KBM-7 (cell line): ENCODE measurements at regions not wholly inside any gene's neighbourhood (a gene's known extent, or its start where the extent isn't known, plus 50 kb on each side); places are given as distances from the start of the nearest gene placed in this dataset.

Experiments used
- DNase-seq: peaks from one replicate; pipeline ENCODE4 v3.0.0-alpha.2; 2015
- in situ Hi-C: fragments of 300-500 bp; cut with MboI; formaldehyde crosslinking; loops from 2 replicates; pipeline ENCODE4 v1.14.3; 2020; ENCODE audit warnings: low sequenced_read_pairs, low pct_unique_long_range_greater_than_20kb, mixed read lengths

DNA sequence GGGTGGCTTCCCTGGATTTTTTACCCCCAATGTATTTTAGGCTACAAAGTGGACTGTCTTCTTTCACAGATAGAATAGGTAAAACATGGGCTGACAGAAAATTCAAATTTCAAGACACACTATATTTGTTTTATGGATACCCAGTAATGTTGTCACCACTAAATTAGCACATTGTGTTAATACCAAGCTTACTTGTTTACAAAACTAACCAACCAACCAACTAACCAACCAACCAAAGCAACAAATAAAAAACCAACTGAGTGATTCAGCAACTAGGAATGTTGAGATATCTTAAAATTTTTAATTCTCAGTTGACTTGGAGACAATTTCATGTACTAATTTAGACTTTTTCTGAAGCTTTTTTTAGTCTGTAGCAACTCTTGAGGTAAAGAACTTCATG, 69.3 kb upstream of the CTSC start:
- no peak for DNase-seq
- in situ Hi-C loops = no loop called here

- in situ Hi-C loops = no loop called here
Measured at GRCh38 chr11:88405853-88406252, 68.3 kb upstream of the CTSC start.

DNA sequence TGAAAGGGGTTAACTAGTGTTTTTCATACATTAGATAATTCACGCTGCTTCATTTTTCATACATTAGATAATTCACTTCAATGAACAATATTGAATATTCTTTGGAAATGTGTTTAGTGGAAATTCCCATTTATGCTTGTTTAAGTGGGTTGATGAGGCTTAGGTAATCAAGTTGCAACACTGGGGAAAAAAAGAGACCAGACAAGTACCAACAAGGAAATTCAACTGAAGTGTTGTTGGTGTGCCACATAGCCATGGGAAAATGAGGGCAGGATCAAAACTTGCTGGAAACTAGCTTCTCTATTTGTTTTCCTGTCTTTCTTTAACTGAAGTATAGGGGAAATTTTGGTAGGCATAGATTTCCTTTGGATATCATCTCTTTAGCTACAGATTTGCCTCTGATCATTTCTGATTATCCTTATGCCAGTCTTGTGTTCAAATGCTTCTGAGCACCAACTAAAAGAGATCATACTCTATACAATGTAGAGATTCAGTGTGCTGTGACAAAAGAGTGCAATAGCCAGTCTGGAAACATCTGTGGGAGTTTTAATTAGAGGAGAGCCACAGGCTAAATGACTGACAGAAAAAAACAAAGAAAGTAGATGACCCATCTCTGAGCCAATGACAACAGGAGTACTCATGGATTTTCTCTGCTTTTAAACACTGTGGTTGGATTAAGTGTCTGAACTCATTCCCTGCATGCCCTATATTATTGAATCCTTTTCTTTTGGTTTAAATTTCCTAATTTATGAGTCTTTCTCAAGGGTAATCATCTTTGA, 67.6 kb upstream of the CTSC start:
- no peak for DNase-seq
- in situ Hi-C loops = no loop called here

More at GRCh38 chr11:88405853-88406252, 68.3 kb upstream of the CTSC start:
- DNase-seq = no peak

- in situ Hi-C loops = no loop called here
- no peak for DNase-seq
Measured at GRCh38 chr11:88404391-88404790, 66.9 kb upstream of the CTSC start.

DNA sequence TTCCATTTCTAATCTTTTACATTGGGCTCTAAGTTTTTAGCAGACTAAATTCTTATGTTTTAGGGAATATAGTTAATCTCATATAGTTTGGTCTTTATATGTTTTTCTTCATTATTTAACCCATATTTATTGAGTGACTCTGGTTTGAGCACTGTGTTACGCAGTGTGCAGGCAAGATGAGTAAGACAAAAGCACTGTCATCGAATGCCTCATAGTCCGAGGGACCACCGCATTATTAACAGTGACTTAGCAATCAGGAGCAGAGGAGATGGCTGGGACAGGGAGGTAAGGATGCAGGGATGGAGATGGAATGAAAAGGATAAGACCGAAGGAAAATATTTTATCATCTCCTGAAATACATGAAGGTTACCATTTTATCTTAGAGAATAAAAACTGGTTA, 65.2 kb upstream of the CTSC start:
- DNase-seq = no peak
- in situ Hi-C loops = no loop called here

GRCh38 chr11:88402192-88402715, 64.7 kb upstream of the CTSC start:
- DNase-seq = peak; percentile 18
- in situ Hi-C loops = no loop called here

GRCh38 chr11:88398791-88399570, 61.4 kb upstream of the CTSC start:
- in situ Hi-C loops = no loop called here
- no peak for DNase-seq

DNA sequence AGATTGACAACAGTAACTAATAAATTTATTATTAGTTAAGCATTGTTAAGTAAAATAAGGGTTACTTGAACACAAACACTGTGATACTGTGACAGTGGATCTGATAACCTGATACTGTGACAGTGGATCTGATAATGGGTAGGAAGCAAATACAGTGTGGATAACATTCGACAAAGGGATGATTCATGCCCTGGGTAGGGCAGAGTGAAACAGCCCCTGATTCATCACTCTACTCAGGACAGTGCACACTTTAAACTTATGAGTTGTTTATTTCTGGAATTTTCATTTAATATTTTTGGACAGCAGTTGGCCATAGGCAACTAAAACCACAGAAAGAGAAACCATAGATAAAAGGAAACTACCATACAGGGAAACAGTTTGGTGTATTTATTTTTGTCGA, 60.8 kb upstream of the CTSC start:
- no peak for DNase-seq
- in situ Hi-C loops = no loop called here

DNA sequence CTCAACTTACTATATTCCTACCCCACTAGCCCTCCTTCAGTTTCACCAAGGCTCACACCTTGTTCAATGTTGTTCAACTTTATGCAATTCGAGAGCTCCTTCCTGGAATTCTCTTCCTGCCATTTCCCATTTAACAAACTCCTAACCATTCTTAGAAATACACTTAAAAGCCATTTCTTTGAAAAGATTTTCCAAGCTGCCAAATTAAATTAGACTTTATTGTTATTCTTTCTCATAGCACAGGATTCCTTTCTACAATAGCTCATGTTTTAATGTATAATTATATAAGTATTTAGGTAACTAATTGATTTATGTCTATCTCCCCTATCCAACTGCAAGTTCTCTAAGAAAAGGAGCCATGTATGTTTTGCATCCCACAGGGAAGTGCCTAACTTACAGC, 52.7 kb upstream of the CTSC start:
- DNase-seq = no peak
- in situ Hi-C loops = no loop called here

DNA sequence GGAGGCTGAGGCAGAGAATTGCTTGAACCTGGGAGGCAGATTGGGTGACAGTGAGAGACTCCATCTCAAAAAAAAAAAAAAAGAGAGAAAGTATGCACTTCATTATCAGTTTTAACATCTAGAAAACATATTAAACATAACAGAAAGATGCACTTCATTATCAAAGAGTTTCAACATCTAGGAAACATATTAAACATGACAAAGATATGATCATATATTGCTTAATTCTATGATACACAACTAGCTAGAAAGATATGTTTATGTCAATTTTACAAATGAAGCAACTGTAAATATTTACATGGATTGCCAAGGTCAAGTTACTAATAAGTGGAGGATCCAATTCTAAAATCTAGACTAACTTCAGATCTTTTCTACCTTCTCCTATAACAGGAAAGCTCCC, 50.4 kb upstream of the CTSC start:
- DNase-seq = no peak
- in situ Hi-C loops = no loop called here
